ENCODE measurements at regions not wholly inside any gene's neighbourhood (a gene's known extent, or its start where the extent isn't known, plus 50 kb on each side); places are given as distances from the start of the nearest gene placed in this dataset.

- DNase-seq = no peak
Observed at GRCh38 chr17:79137789-79138165, 63.2 kb downstream of the ENGASE start.

GRCh38 chr17:79137015-79137788 is 62.6 kb downstream of the ENGASE start:
- no peak for DNase-seq

GRCh38 chr17:79136596-79136995 is 62.0 kb downstream of the ENGASE start:
- DNase-seq = no peak
